HL-60 (cell line): ENCODE measurements at regions not wholly inside any gene's neighbourhood (a gene's known extent, or its start where the extent isn't known, plus 50 kb on each side); places are given as distances from the start of the nearest gene placed in this dataset.

ENCODE experiments used
- DNase-seq, 2 experiments: peaks; one replicate each; pipeline ENCODE4 v3.0.0-alpha.2; 2010 to 2020; ENCODE audit warnings: low read depth in 1 of 2, low spot score in 1 of 2
- H3K27ac ChIP-seq: fragments of 250-450 bp; sonication (Bioruptor Pico); replicated peaks from 2 replicates; pipeline ENCODE4 v1.5.1; 2020; ENCODE audit warnings: mild to moderate bottlenecking, moderate library complexity
- H3K27me3 ChIP-seq: fragments of 250-450 bp; sonication (Bioruptor Pico); 2 replicates; pipeline ENCODE4 v1.5.1; 2021; ENCODE audit warnings: mild to moderate bottlenecking, moderate library complexity; ENCODE audit not compliant: insufficient read depth, poor library complexity, severe bottlenecking
- H3K4me3 ChIP-seq: replicated peaks from 2 replicates; pipeline ENCODE4 v1.5.1; 2011; ENCODE audit warnings: mild to moderate bottlenecking, control low read depth, low read length; ENCODE audit not compliant: insufficient read depth
- GABPA ChIP-seq: IDR thresholded peaks from 2 replicates; pipeline ENCODE4 v1.6.1; 2012; ENCODE audit warnings: low read depth
- POLR2AphosphoS5 ChIP-seq: IDR thresholded peaks from 2 replicates; pipeline ENCODE4 v1.6.1; 2012; ENCODE audit warnings: low read depth
- SPI1 ChIP-seq: IDR thresholded peaks from 2 replicates; pipeline ENCODE4 v1.6.1; 2012; ENCODE audit warnings: low read depth, mild to moderate bottlenecking, borderline replicate concordance
- TF ChIP-seq, protein P1 (sequence below): IDR thresholded peaks from one replicate; pipeline ENCODE4 v1.5.1; 2011; ENCODE audit warnings: low read length, control low read depth, inconsistent platforms; ENCODE audit not compliant: insufficient read depth
- TF ChIP-seq, protein P2 (sequence below): IDR thresholded peaks from 2 replicates; pipeline ENCODE4 v1.6.1; 2012; ENCODE audit warnings: low read depth; ENCODE audit not compliant: insufficient replicate concordance

DNA sequence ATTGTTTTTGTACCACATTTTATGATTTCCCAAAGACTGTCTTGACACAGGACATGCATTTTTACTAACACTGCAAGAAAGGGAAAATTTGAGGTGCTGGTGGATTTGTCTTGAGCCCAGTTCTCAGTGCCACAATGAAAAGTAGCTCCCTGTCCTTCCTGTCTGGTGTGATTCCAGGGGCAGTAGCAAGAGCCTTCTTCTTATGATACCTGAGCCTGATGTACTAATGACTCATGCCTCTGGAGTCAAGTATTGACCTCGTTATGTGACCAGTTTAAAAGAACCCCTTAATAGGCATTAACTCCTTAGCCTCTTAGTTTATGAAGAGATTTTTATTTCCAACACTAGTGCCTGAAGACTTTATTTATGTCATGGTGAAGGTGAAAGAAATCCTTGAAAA lies 728.6 kb downstream of the SLC4A3 start:
- no peak for DNase-seq
- Histone ChIP-seq H3K4me3 (no peak overlapping the region), H3K27ac (no peak overlapping the region), H3K27me3 (no peaks in the 10 kb centered on the region)
- TF ChIP-seq SPI1: no peak
- TF ChIP-seq, protein P1, sequence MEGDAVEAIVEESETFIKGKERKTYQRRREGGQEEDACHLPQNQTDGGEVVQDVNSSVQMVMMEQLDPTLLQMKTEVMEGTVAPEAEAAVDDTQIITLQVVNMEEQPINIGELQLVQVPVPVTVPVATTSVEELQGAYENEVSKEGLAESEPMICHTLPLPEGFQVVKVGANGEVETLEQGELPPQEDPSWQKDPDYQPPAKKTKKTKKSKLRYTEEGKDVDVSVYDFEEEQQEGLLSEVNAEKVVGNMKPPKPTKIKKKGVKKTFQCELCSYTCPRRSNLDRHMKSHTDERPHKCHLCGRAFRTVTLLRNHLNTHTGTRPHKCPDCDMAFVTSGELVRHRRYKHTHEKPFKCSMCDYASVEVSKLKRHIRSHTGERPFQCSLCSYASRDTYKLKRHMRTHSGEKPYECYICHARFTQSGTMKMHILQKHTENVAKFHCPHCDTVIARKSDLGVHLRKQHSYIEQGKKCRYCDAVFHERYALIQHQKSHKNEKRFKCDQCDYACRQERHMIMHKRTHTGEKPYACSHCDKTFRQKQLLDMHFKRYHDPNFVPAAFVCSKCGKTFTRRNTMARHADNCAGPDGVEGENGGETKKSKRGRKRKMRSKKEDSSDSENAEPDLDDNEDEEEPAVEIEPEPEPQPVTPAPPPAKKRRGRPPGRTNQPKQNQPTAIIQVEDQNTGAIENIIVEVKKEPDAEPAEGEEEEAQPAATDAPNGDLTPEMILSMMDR: no peak
- no peak for TF ChIP-seq GABPA
- TF ChIP-seq, protein P2, sequence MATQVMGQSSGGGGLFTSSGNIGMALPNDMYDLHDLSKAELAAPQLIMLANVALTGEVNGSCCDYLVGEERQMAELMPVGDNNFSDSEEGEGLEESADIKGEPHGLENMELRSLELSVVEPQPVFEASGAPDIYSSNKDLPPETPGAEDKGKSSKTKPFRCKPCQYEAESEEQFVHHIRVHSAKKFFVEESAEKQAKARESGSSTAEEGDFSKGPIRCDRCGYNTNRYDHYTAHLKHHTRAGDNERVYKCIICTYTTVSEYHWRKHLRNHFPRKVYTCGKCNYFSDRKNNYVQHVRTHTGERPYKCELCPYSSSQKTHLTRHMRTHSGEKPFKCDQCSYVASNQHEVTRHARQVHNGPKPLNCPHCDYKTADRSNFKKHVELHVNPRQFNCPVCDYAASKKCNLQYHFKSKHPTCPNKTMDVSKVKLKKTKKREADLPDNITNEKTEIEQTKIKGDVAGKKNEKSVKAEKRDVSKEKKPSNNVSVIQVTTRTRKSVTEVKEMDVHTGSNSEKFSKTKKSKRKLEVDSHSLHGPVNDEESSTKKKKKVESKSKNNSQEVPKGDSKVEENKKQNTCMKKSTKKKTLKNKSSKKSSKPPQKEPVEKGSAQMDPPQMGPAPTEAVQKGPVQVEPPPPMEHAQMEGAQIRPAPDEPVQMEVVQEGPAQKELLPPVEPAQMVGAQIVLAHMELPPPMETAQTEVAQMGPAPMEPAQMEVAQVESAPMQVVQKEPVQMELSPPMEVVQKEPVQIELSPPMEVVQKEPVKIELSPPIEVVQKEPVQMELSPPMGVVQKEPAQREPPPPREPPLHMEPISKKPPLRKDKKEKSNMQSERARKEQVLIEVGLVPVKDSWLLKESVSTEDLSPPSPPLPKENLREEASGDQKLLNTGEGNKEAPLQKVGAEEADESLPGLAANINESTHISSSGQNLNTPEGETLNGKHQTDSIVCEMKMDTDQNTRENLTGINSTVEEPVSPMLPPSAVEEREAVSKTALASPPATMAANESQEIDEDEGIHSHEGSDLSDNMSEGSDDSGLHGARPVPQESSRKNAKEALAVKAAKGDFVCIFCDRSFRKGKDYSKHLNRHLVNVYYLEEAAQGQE: no peak
- TF ChIP-seq POLR2AphosphoS5: no peak

DNA sequence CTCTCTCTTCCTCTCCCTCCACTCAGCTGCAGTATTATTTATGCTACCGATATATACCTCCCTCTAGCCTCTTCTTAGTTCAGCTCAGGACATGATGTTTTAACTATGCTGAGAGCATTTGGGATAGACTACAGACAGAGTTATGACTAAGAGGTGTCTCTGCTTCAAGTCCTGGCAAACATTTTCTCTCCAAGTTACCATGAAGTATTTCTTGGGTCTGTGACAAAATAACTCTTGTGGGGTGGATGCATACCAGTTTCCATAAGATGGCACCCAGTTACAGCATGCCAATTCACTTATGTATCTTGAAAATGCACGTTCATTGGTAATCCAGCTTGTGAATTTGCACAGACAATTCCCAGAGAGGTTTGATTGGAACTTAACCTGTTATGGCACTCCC lies 737.6 kb downstream of the SLC4A3 start:
- DNase-seq: no peak
- TF ChIP-seq POLR2AphosphoS5: no peak
- TF ChIP-seq, protein P1: no peak
- TF ChIP-seq, protein P2: no peak
- no peak for TF ChIP-seq GABPA
- no peak for TF ChIP-seq SPI1
- H3K27ac ChIP-seq: no peak overlapping the region
- H3K4me3 ChIP-seq: no peak overlapping the region
- no peaks in the 10 kb centered on the region for H3K27me3 ChIP-seq

DNA sequence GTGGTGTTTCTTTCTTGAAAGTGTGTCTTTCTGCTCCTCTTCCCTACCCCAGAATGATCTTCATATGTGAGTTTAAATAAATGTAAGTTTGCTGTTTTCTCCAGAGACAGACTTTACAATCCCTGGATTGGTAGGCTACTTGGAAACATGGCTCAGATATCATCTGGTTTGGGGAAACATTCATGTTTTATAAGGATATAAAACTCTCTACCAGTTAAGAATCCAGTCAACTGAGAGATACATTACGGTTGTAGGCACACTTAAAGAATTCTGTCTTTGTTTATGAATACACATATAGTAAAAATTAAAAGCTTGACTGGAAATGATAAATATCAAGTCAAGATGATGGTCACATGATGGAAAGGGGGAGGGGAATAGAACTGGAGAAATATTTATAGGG lies 739.3 kb downstream of the SLC4A3 start:
- Histone ChIP-seq H3K27ac (no peak overlapping the region), H3K27me3 (no peaks in the 10 kb centered on the region)

More for the DNA sequence above, 739.3 kb downstream of the SLC4A3 start:
- TF ChIP-seq, protein P1: no peak
- TF ChIP-seq, protein P2: no peak
- TF ChIP-seq GABPA: no peak
- no peak for TF ChIP-seq POLR2AphosphoS5
- TF ChIP-seq SPI1: no peak
- DNase-seq: no peak
- no peak overlapping the region for H3K4me3 ChIP-seq
